ENCODE measurements at regions not wholly inside any gene's neighbourhood (a gene's known extent, or its start where the extent isn't known, plus 50 kb on each side); places are given as distances from the start of the nearest gene placed in this dataset.

GRCh38 chr3:73705792-73706191, 81.1 kb upstream of the PDZRN3 start:
- no peak for TF ChIP-seq TCF12 (IDR thresholded peaks at IDR 0.05; ENCODE audit: low read depth)
- TF ChIP-seq EGR1 (IDR thresholded peaks at IDR 0.05), result no peak
- TF ChIP-seq REST (IDR thresholded peaks at IDR 0.05; ENCODE audit: low read depth), result no peak
- no peak for TF ChIP-seq USF1 (IDR thresholded peaks at IDR 0.05)
- no peak for TF ChIP-seq CEBPB (IDR thresholded peaks at IDR 0.05)
- no peak for TF ChIP-seq TEAD4 (IDR thresholded peaks at IDR 0.05)
- no peak for TF ChIP-seq FOXM1 (IDR thresholded peaks at IDR 0.05; ENCODE audit: borderline replicate concordance, low read depth)
- no peak for TF ChIP-seq NFIC (IDR thresholded peaks at IDR 0.05)
- TF ChIP-seq MAX (IDR thresholded peaks at IDR 0.05), result no peak
- no peak for TF ChIP-seq EP300 (IDR thresholded peaks at IDR 0.05; ENCODE audit: borderline replicate concordance)
- TF ChIP-seq TAF1 (IDR thresholded peaks at IDR 0.05; ENCODE audit: low read depth), result no peak
- no peak for TF ChIP-seq CREB1 (IDR thresholded peaks at IDR 0.05; ENCODE audit: low read depth)
- no peak for TF ChIP-seq ZBTB7A (IDR thresholded peaks at IDR 0.05; ENCODE audit: low read depth)
- no peak for TF ChIP-seq RAD21 (IDR thresholded peaks at IDR 0.05; ENCODE audit: low read depth)
- TF ChIP-seq YY1 (IDR thresholded peaks at IDR 0.05; ENCODE audit: low read depth), result no peak

- TF ChIP-seq RAD21 (IDR thresholded peaks at IDR 0.05; ENCODE audit: low read depth), result no peak
- no peak for TF ChIP-seq CEBPB (IDR thresholded peaks at IDR 0.05)
- no peak for TF ChIP-seq FOXM1 (IDR thresholded peaks at IDR 0.05; ENCODE audit: borderline replicate concordance, low read depth)
- TF ChIP-seq CREB1 (IDR thresholded peaks at IDR 0.05; ENCODE audit: low read depth), result no peak
- TF ChIP-seq EGR1 (IDR thresholded peaks at IDR 0.05), result no peak
- TF ChIP-seq ZBTB7A (IDR thresholded peaks at IDR 0.05; ENCODE audit: low read depth), result no peak
- no peak for TF ChIP-seq REST (IDR thresholded peaks at IDR 0.05; ENCODE audit: low read depth)
- no peak for TF ChIP-seq MAX (IDR thresholded peaks at IDR 0.05)
- TF ChIP-seq USF1 (IDR thresholded peaks at IDR 0.05), result no peak
- no peak for TF ChIP-seq NFIC (IDR thresholded peaks at IDR 0.05)
- no peak for TF ChIP-seq EP300 (IDR thresholded peaks at IDR 0.05; ENCODE audit: borderline replicate concordance)
- no peak for TF ChIP-seq YY1 (IDR thresholded peaks at IDR 0.05; ENCODE audit: low read depth)
- TF ChIP-seq TEAD4 (IDR thresholded peaks at IDR 0.05), result no peak
- TF ChIP-seq TCF12 (IDR thresholded peaks at IDR 0.05; ENCODE audit: low read depth), result no peak
- no peak for TF ChIP-seq TAF1 (IDR thresholded peaks at IDR 0.05; ENCODE audit: low read depth)
Observed at GRCh38 chr3:73699327-73699726, 74.6 kb upstream of the PDZRN3 start.

- no peak for TF ChIP-seq NFIC (IDR thresholded peaks at IDR 0.05)
- no peak for TF ChIP-seq TEAD4 (IDR thresholded peaks at IDR 0.05)
- TF ChIP-seq EP300 (IDR thresholded peaks at IDR 0.05; ENCODE audit: borderline replicate concordance), result no peak
- no peak for TF ChIP-seq TAF1 (IDR thresholded peaks at IDR 0.05; ENCODE audit: low read depth)
- TF ChIP-seq YY1 (IDR thresholded peaks at IDR 0.05; ENCODE audit: low read depth), result no peak
- TF ChIP-seq FOXM1 (IDR thresholded peaks at IDR 0.05; ENCODE audit: borderline replicate concordance, low read depth), result no peak
- TF ChIP-seq USF1 (IDR thresholded peaks at IDR 0.05), result no peak
- TF ChIP-seq EGR1 (IDR thresholded peaks at IDR 0.05), result no peak
- no peak for TF ChIP-seq ZBTB7A (IDR thresholded peaks at IDR 0.05; ENCODE audit: low read depth)
- no peak for TF ChIP-seq RAD21 (IDR thresholded peaks at IDR 0.05; ENCODE audit: low read depth)
- TF ChIP-seq CREB1 (IDR thresholded peaks at IDR 0.05; ENCODE audit: low read depth), result no peak
- no peak for TF ChIP-seq TCF12 (IDR thresholded peaks at IDR 0.05; ENCODE audit: low read depth)
- no peak for TF ChIP-seq CEBPB (IDR thresholded peaks at IDR 0.05)
- TF ChIP-seq MAX (IDR thresholded peaks at IDR 0.05), result no peak
- no peak for TF ChIP-seq REST (IDR thresholded peaks at IDR 0.05; ENCODE audit: low read depth)
Observed at GRCh38 chr3:73697020-73697419, 72.3 kb upstream of the PDZRN3 start.

Measured in Ishikawa (cell line).